ENCODE measurements at regions not wholly inside any gene's neighbourhood (a gene's known extent, or its start where the extent isn't known, plus 50 kb on each side); places are given as distances from the start of the nearest gene placed in this dataset.

- TF ChIP-seq CTCF (IDR thresholded peaks at IDR 0.05) (no peak), REST (IDR thresholded peaks at IDR 0.05; ENCODE audit: insufficient read depth in 1 of 2, low read depth in 2 of 2, low read length in 1 of 2) (no peak), TCF7L2 (IDR thresholded peaks at IDR 0.05; ENCODE audit: low read depth, low read length) (no peak), POLR2AphosphoS5 (IDR thresholded peaks at IDR 0.05; ENCODE audit: low read depth, low read length) (no peak), SIN3A (IDR thresholded peaks at IDR 0.05; ENCODE audit: borderline replicate concordance, insufficient read depth, low read depth, low read length) (no peak)
Measured at GRCh38 chr13:73671011-73671410, 463.2 kb downstream of the KLF12 start.
